ENCODE measurements at regions not wholly inside any gene's neighbourhood (a gene's known extent, or its start where the extent isn't known, plus 50 kb on each side); places are given as distances from the start of the nearest gene placed in this dataset.

DNA sequence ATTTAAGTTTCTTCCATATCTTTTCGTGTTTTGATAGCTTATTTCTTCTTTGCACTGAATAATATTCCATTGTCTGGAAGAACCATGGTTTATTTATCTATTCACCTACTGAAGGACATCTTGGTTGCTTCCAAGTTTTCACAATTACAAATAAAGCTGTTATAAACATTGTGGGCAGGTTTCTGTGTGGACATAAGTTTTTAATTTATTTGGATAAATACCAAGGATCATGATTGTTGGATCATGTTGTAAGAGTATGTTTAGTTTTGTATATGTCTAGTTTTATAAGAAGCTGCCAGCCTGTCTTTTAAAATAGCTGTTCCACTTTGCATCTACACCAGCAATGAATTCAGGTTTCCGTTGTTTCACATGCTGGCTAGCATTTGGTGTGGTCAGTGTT, 339.4 kb downstream of the CDH11 start:
- Histone ChIP-seq H2AFZ (ENCODE audit: low read length) (no peak overlapping the region), H4K20me1 (ENCODE audit: insufficient read depth, low read length) (no peaks in the 10 kb centered on the region), H3K27ac (ENCODE audit: low read depth, low read length) (no peak overlapping the region), H3K4me1 (ENCODE audit: insufficient read depth, low read length) (no peaks in the 10 kb centered on the region), H3K9me3 (ENCODE audit: low read depth, low read length) (no peaks in the 10 kb centered on the region), H3K79me2 (ENCODE audit: insufficient read depth, low read length) (no peaks in the 10 kb centered on the region), H3K36me3 (ENCODE audit: insufficient read depth, low read length) (no peaks in the 10 kb centered on the region), H3K4me3 (ENCODE audit: insufficient read depth, low read length) (no peak overlapping the region), H3K4me2 (ENCODE audit: insufficient read depth, low read length) (no peak overlapping the region), H3K27me3 (ENCODE audit: insufficient read depth, low read length) (no peaks in the 10 kb centered on the region)
- TF ChIP-seq, protein P1, sequence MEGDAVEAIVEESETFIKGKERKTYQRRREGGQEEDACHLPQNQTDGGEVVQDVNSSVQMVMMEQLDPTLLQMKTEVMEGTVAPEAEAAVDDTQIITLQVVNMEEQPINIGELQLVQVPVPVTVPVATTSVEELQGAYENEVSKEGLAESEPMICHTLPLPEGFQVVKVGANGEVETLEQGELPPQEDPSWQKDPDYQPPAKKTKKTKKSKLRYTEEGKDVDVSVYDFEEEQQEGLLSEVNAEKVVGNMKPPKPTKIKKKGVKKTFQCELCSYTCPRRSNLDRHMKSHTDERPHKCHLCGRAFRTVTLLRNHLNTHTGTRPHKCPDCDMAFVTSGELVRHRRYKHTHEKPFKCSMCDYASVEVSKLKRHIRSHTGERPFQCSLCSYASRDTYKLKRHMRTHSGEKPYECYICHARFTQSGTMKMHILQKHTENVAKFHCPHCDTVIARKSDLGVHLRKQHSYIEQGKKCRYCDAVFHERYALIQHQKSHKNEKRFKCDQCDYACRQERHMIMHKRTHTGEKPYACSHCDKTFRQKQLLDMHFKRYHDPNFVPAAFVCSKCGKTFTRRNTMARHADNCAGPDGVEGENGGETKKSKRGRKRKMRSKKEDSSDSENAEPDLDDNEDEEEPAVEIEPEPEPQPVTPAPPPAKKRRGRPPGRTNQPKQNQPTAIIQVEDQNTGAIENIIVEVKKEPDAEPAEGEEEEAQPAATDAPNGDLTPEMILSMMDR (IDR thresholded peaks at IDR 0.05; ENCODE audit: extremely low read depth, low read depth, low read length) = no peak
- DNase-seq (ENCODE audit: insufficient read length, low spot score, missing footprints) = no peak

DNA sequence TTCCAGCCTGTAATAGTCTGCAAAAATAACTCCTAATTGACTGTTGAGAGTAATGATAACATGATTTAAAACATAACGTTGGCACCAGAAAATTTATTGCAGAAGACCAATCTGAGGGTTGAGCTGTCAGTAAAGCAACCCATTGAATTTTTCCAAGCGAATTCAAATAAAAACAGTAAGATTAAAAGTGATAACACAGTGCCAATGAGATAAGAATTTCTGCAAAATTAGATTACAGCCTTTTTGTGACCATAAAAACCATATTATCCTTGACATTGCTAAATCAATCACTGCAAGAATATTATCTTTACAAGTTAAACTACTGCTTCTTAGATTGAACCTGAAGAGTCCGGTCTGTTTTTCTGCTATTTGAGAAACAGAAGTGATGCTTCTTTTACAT, 341.4 kb downstream of the CDH11 start:
- H3K9me3 ChIP-seq (ENCODE audit: low read depth, low read length) = no peaks in the 10 kb centered on the region
- H3K4me1 ChIP-seq (ENCODE audit: insufficient read depth, low read length) = no peaks in the 10 kb centered on the region
- no peak for DNase-seq (ENCODE audit: insufficient read length, low spot score, missing footprints)
- H4K20me1 ChIP-seq (ENCODE audit: insufficient read depth, low read length) = no peaks in the 10 kb centered on the region
- H3K4me3 ChIP-seq (ENCODE audit: insufficient read depth, low read length) = no peak overlapping the region
- no peak overlapping the region for H3K27ac ChIP-seq (ENCODE audit: low read depth, low read length)
- H2AFZ ChIP-seq (ENCODE audit: low read length) = no peak overlapping the region
- TF ChIP-seq, protein P1 (IDR thresholded peaks at IDR 0.05; ENCODE audit: extremely low read depth, low read depth, low read length) = no peak
- H3K4me2 ChIP-seq (ENCODE audit: insufficient read depth, low read length) = no peak overlapping the region
- H3K36me3 ChIP-seq (ENCODE audit: insufficient read depth, low read length) = no peaks in the 10 kb centered on the region
- no peaks in the 10 kb centered on the region for H3K27me3 ChIP-seq (ENCODE audit: insufficient read depth, low read length)
- H3K79me2 ChIP-seq (ENCODE audit: insufficient read depth, low read length) = no peaks in the 10 kb centered on the region

DNA sequence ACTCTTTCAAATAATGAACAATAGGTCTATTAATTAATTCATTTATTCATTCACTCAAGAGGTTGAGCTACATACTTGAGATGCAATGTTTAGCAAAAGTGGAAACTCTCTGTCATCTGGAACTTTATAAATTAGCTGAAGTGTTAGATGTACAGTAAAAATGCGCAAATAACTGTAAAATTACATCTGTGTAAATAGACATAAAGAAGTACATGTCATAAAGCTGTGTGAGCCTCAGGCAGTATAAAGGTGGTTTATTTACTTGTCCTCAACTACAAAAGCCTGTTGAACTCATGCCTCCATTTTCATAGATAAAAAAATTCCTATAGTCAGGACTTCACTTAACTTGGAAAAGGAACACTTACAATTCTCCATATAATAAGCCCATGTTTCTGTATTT, 343.1 kb downstream of the CDH11 start:
- H3K4me2 ChIP-seq (ENCODE audit: insufficient read depth, low read length) = no peak overlapping the region
- no peaks in the 10 kb centered on the region for H3K9me3 ChIP-seq (ENCODE audit: low read depth, low read length)
- no peaks in the 10 kb centered on the region for H3K79me2 ChIP-seq (ENCODE audit: insufficient read depth, low read length)
- no peaks in the 10 kb centered on the region for H4K20me1 ChIP-seq (ENCODE audit: insufficient read depth, low read length)
- no peak for DNase-seq (ENCODE audit: insufficient read length, low spot score, missing footprints)
- H3K27ac ChIP-seq (ENCODE audit: low read depth, low read length) = no peak overlapping the region
- TF ChIP-seq, protein P1 (IDR thresholded peaks at IDR 0.05; ENCODE audit: extremely low read depth, low read depth, low read length) = no peak
- H2AFZ ChIP-seq (ENCODE audit: low read length) = no peak overlapping the region
- no peak overlapping the region for H3K4me3 ChIP-seq (ENCODE audit: insufficient read depth, low read length)
- no peaks in the 10 kb centered on the region for H3K36me3 ChIP-seq (ENCODE audit: insufficient read depth, low read length)
- H3K27me3 ChIP-seq (ENCODE audit: insufficient read depth, low read length) = no peaks in the 10 kb centered on the region
- H3K4me1 ChIP-seq (ENCODE audit: insufficient read depth, low read length) = no peaks in the 10 kb centered on the region

DNA sequence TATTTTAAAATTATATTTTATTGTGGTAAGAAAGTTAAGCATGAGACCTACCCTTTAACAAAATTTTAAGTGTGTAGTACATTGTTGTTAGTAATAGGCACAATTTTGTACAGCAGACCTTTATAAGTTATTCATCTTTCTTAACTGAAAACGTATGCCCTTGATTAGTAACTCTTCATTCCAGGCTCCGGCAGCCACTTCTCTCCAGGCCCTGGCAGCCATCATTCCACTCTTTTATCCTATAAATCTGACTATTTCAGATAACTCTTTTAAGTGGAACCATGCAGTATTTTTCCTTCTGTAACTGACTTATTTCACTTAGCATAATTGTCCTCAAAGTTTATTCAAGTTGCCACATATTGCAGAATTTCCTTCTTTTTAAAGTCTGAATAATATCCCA, 348.2 kb downstream of the CDH11 start:
- peaks cover 15% of the 10 kb centered on the region for H3K4me1 ChIP-seq (ENCODE audit: insufficient read depth, low read length)
- no peaks in the 10 kb centered on the region for H3K27me3 ChIP-seq (ENCODE audit: insufficient read depth, low read length)
- DNase-seq (ENCODE audit: insufficient read length, low spot score, missing footprints) = no peak
- no peaks in the 10 kb centered on the region for H3K9me3 ChIP-seq (ENCODE audit: low read depth, low read length)
- H4K20me1 ChIP-seq (ENCODE audit: insufficient read depth, low read length) = no peaks in the 10 kb centered on the region
- no peak overlapping the region for H3K4me3 ChIP-seq (ENCODE audit: insufficient read depth, low read length)
- H3K27ac ChIP-seq (ENCODE audit: low read depth, low read length) = no peak overlapping the region
- H3K36me3 ChIP-seq (ENCODE audit: insufficient read depth, low read length) = no peaks in the 10 kb centered on the region
- no peaks in the 10 kb centered on the region for H3K79me2 ChIP-seq (ENCODE audit: insufficient read depth, low read length)
- H2AFZ ChIP-seq (ENCODE audit: low read length) = no peak overlapping the region
- H3K4me2 ChIP-seq (ENCODE audit: insufficient read depth, low read length) = no peak overlapping the region
- TF ChIP-seq, protein P1 (IDR thresholded peaks at IDR 0.05; ENCODE audit: extremely low read depth, low read depth, low read length) = no peak

Data from osteoblast (primary cell).